WERI-Rb-1 (cell line): ENCODE measurements at regions not wholly inside any gene's neighbourhood (a gene's known extent, or its start where the extent isn't known, plus 50 kb on each side); places are given as distances from the start of the nearest gene placed in this dataset.

Source experiments
- DNase-seq: peaks from one replicate; pipeline ENCODE4 v3.0.0-alpha.2; 2020
- H3K27ac ChIP-seq: fragments of 250-450 bp; sonication (Bioruptor Pico); 2 replicates; pipeline ENCODE4 v1.5.1; 2020; ENCODE audit warnings: mild to moderate bottlenecking, moderate library complexity
- H3K27me3 ChIP-seq: fragments of 250-450 bp; sonication (Bioruptor Pico); 2 replicates; pipeline ENCODE4 v1.5.1; 2021; ENCODE audit warnings: mild to moderate bottlenecking, low read depth, moderate library complexity; ENCODE audit not compliant: insufficient read depth, severe bottlenecking
- H3K36me3 ChIP-seq: fragments of 250-450 bp; sonication (Bioruptor Pico); 2 replicates; pipeline ENCODE4 v1.5.1; 2020; ENCODE audit warnings: mild to moderate bottlenecking, moderate library complexity
- H3K4me3 ChIP-seq: 2 replicates; pipeline ENCODE4 v1.5.1; 2011; ENCODE audit warnings: low read depth, mild to moderate bottlenecking, control low read depth, low read length
- H3K9me3 ChIP-seq: fragments of 250-450 bp; sonication (Bioruptor Pico); 2 replicates; pipeline ENCODE4 v1.5.1; 2021; ENCODE audit warnings: mild to moderate bottlenecking, moderate library complexity; ENCODE audit not compliant: severe bottlenecking
- TF ChIP-seq, protein P1 (sequence below): IDR thresholded peaks from 2 replicates; pipeline ENCODE4 v1.5.1; 2011; ENCODE audit warnings: low read depth, mild to moderate bottlenecking, control low read depth, inconsistent platforms, low read length

GRCh38 chr3:7817239-7817638 lies 684.4 kb upstream of the LMCD1 start:
- TF ChIP-seq, protein P1, sequence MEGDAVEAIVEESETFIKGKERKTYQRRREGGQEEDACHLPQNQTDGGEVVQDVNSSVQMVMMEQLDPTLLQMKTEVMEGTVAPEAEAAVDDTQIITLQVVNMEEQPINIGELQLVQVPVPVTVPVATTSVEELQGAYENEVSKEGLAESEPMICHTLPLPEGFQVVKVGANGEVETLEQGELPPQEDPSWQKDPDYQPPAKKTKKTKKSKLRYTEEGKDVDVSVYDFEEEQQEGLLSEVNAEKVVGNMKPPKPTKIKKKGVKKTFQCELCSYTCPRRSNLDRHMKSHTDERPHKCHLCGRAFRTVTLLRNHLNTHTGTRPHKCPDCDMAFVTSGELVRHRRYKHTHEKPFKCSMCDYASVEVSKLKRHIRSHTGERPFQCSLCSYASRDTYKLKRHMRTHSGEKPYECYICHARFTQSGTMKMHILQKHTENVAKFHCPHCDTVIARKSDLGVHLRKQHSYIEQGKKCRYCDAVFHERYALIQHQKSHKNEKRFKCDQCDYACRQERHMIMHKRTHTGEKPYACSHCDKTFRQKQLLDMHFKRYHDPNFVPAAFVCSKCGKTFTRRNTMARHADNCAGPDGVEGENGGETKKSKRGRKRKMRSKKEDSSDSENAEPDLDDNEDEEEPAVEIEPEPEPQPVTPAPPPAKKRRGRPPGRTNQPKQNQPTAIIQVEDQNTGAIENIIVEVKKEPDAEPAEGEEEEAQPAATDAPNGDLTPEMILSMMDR = no peak

GRCh38 chr3:7820969-7821368 lies 680.7 kb upstream of the LMCD1 start:
- TF ChIP-seq, protein P1 = no peak
- no peak overlapping the region for H3K4me3 ChIP-seq

More at GRCh38 chr3:7817239-7817638, 684.4 kb upstream of the LMCD1 start:
- H3K27ac ChIP-seq = no peak overlapping the region
- H3K9me3 ChIP-seq = no peaks in the 10 kb centered on the region
- no peak for DNase-seq
- no peak overlapping the region for H3K4me3 ChIP-seq
- no peaks in the 10 kb centered on the region for H3K27me3 ChIP-seq
- no peaks in the 10 kb centered on the region for H3K36me3 ChIP-seq

DNA sequence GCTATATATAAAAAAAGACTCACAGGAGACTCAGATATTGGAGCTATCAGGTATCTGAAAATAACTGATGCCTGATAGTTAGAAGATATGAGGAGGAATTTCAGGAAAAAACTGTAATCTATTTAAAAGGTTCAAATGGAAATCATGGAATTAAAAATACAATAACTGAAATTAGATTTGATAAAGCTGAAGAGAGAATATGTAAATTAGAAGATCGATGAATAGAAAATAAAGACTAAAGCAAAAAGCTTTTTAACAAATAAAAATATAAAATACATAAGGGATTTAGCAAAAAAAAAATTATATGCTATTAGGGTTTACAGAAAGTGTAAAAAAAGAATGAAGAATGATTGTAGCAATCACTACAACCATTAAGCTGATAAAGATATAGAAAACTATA lies 679.8 kb upstream of the LMCD1 start:
- Histone ChIP-seq H3K27ac (no peak overlapping the region), H3K9me3 (peaks cover 14% of the 10 kb centered on the region), H3K36me3 (no peaks in the 10 kb centered on the region), H3K4me3 (no peak overlapping the region), H3K27me3 (no peaks in the 10 kb centered on the region)
- no peak for DNase-seq
- TF ChIP-seq, protein P1 = no peak

More at GRCh38 chr3:7820969-7821368, 680.7 kb upstream of the LMCD1 start:
- H3K36me3 ChIP-seq = no peaks in the 10 kb centered on the region
- H3K9me3 ChIP-seq = peaks cover 14% of the 10 kb centered on the region
- H3K27ac ChIP-seq = no peak overlapping the region
- DNase-seq = no peak
- H3K27me3 ChIP-seq = no peaks in the 10 kb centered on the region

DNA sequence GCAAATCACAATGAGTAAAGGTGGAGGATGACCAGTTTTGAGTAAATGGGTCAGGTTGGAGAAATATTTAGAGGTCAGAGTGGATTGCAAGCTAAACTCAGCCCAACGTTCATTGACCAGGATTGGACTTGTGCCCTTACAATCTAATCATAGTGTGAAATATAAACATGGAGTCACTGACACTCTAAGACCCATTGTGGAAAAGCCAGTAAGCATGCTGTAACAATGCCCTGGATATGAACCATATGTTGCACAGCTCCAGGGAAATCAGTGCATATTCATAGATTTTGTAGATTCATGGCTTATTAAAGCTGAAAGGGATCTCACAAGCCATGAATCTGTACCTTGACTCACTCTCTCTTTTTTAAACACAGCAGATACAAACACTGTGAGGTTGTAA lies 660.2 kb upstream of the LMCD1 start:
- Histone ChIP-seq H3K27ac (no peak overlapping the region), H3K36me3 (no peaks in the 10 kb centered on the region), H3K9me3 (no peaks in the 10 kb centered on the region), H3K27me3 (no peaks in the 10 kb centered on the region), H3K4me3 (no peak overlapping the region)
- no peak for DNase-seq
- TF ChIP-seq, protein P1 = no peak

- H3K9me3 ChIP-seq = no peaks in the 10 kb centered on the region
Observed at GRCh38 chr3:7843441-7843840, 658.2 kb upstream of the LMCD1 start.

GRCh38 chr3:7847021-7847420 lies 654.6 kb upstream of the LMCD1 start:
- H3K36me3 ChIP-seq = no peaks in the 10 kb centered on the region
- H3K27ac ChIP-seq = no peak overlapping the region
- H3K27me3 ChIP-seq = no peaks in the 10 kb centered on the region
- H3K4me3 ChIP-seq = no peak overlapping the region
- TF ChIP-seq, protein P1 = no peak
- no peak for DNase-seq
- H3K9me3 ChIP-seq = no peaks in the 10 kb centered on the region

More at GRCh38 chr3:7843441-7843840, 658.2 kb upstream of the LMCD1 start:
- Histone ChIP-seq H3K4me3 (no peak overlapping the region), H3K36me3 (no peaks in the 10 kb centered on the region), H3K27ac (no peak overlapping the region), H3K27me3 (no peaks in the 10 kb centered on the region)
- TF ChIP-seq, protein P1 = no peak
- no peak for DNase-seq
